ENCODE measurements at regions not wholly inside any gene's neighbourhood (a gene's known extent, or its start where the extent isn't known, plus 50 kb on each side); places are given as distances from the start of the nearest gene placed in this dataset.
"Not testable (repeated sequence)": the region's sequence is repeated elsewhere in the genome, so short reads cannot be mapped to it uniquely, and the experiment has no call there.

GRCh38 chr22:25475257-25476022 lies 89.0 kb upstream of the GRK3 start:
- H3K4me1 Mint-ChIP-seq (ENCODE audit: unreplicated experiment), result peaks cover 12% of the 10 kb centered on the region
- peaks cover 5% of the 10 kb centered on the region for H3K9me3 Mint-ChIP-seq
- H3K27me3 Mint-ChIP-seq, result no peaks in the 10 kb centered on the region
- peaks cover 24% of the 10 kb centered on the region for H3K36me3 Mint-ChIP-seq
- H3K27ac Mint-ChIP-seq, result no peak overlapping the region
- no peak for TF ChIP-seq CTCF (conservative IDR thresholded peaks at IDR 0.05)
- no peak overlapping the region for H3K4me3 Mint-ChIP-seq
- no peak for DNase-seq (ENCODE audit: extremely low spot score, unreplicated experiment)

GRCh38 chr22:25477358-25477757 lies 87.1 kb upstream of the GRK3 start:
- no peak for TF ChIP-seq CTCF (conservative IDR thresholded peaks at IDR 0.05)

GRCh38 chr22:25478111-25478510 lies 86.4 kb upstream of the GRK3 start:
- peaks cover 39% of the 10 kb centered on the region for H3K36me3 Mint-ChIP-seq
- no peaks in the 10 kb centered on the region for H3K27me3 Mint-ChIP-seq
- H3K4me3 Mint-ChIP-seq, result no peak overlapping the region
- H3K4me1 Mint-ChIP-seq (ENCODE audit: unreplicated experiment), result peaks cover 12% of the 10 kb centered on the region
- no peak overlapping the region for H3K27ac Mint-ChIP-seq
- DNase-seq (ENCODE audit: extremely low spot score, unreplicated experiment), result no peak
- TF ChIP-seq CTCF (conservative IDR thresholded peaks at IDR 0.05), result no peak
- peaks cover 7% of the 10 kb centered on the region for H3K9me3 Mint-ChIP-seq

More at GRCh38 chr22:25477358-25477757, 87.1 kb upstream of the GRK3 start:
- no peak for DNase-seq (ENCODE audit: extremely low spot score, unreplicated experiment)
- H3K4me1 Mint-ChIP-seq (ENCODE audit: unreplicated experiment), result peaks cover 12% of the 10 kb centered on the region
- H3K9me3 Mint-ChIP-seq, result peaks cover 7% of the 10 kb centered on the region
- no peak overlapping the region for H3K27ac Mint-ChIP-seq
- H3K36me3 Mint-ChIP-seq, result peaks cover 34% of the 10 kb centered on the region
- no peak overlapping the region for H3K4me3 Mint-ChIP-seq
- no peaks in the 10 kb centered on the region for H3K27me3 Mint-ChIP-seq

DNA sequence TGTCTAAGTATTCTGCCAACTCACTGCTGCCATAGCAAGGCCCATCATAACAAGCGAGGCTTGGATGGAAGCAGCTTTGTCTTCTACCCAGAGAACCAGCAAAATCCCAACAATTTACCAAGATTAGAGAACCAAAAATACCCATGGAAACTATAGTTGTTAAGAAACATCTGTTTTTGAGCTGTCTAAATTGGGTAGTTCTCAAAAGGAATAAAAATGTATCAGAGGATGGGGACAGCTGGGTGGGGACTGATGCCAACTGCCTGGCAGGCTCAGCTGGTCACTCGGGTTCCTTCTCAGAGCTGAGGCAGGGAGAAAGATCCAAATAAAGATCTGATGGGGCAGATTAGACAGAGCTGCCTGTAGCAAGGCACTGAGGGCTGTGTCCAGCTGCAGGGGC lies 85.9 kb upstream of the GRK3 start:
- DNase-seq (ENCODE audit: extremely low spot score, unreplicated experiment), result no peak
- peaks cover 41% of the 10 kb centered on the region for H3K36me3 Mint-ChIP-seq
- no peaks in the 10 kb centered on the region for H3K27me3 Mint-ChIP-seq
- H3K9me3 Mint-ChIP-seq, result peaks cover 7% of the 10 kb centered on the region
- TF ChIP-seq CTCF (conservative IDR thresholded peaks at IDR 0.05), result no peak
- peaks cover 12% of the 10 kb centered on the region for H3K4me1 Mint-ChIP-seq (ENCODE audit: unreplicated experiment)
- H3K4me3 Mint-ChIP-seq, result no peak overlapping the region
- no peak overlapping the region for H3K27ac Mint-ChIP-seq

DNA sequence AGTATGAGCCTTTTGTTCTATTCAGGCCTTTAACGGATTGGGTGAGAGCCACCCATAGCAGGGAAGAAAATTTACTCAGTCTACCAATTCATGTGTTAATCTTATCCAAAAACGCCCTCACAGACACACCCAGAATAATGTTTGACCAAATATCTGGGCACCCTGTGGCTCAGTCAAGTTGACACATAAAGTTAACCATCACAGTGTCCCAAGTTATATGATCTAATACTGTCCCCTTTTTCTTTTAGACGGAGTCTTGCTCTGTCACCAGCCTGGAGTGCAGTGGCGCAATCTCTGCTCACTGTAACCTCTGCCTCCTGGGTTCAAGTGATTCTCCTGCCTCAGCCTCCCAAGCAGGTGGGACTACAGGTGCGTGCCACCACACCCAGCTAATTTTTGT lies 83.6 kb upstream of the GRK3 start:
- H3K27me3 Mint-ChIP-seq; DNase-seq (ENCODE audit: extremely low spot score, unreplicated experiment); H3K4me1 Mint-ChIP-seq (ENCODE audit: unreplicated experiment); H3K4me3 Mint-ChIP-seq; H3K9me3 Mint-ChIP-seq; H3K27ac Mint-ChIP-seq: not testable (repeated sequence)
- H3K36me3 Mint-ChIP-seq, result peaks cover 53% of the 10 kb centered on the region

DNA sequence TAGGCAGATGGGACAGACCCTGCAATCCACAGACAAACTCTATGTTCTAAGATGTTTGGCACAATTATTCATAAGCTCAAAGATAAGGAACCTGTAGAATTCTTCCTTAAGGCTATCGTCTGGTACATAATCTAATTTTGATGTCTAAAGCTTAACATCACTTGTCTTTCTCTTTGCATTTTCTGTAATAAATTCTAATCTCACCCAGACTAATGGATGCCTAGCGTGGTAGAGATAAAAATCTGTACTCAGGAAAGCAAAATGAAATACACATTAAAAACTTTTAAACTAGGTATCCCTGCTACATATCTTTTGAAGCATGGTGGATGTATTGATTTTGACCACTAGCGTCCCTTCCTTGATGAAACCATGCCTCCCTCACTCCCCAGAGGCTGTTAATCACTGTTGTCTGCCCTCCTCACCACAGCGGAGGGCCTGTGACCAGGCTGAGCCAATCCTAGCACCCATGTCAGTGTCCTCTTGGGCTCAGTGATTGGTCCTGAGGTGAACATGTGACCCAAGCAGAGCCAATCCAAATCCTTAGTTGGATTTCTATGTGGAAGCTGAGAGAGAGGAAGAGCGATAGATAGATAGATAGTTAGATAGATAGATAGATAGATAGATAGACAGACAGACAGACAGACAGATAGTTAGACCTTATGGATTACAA lies 82.2 kb upstream of the GRK3 start:
- H3K9me3 Mint-ChIP-seq, result peaks cover 7% of the 10 kb centered on the region
- H3K4me1 Mint-ChIP-seq (ENCODE audit: unreplicated experiment), result no peaks in the 10 kb centered on the region
- no peak for TF ChIP-seq CTCF (conservative IDR thresholded peaks at IDR 0.05)
- no peak overlapping the region for H3K27ac Mint-ChIP-seq
- H3K36me3 Mint-ChIP-seq, result peaks cover 50% of the 10 kb centered on the region
- DNase-seq (ENCODE audit: extremely low spot score, unreplicated experiment), result no peak
- no peaks in the 10 kb centered on the region for H3K27me3 Mint-ChIP-seq
- H3K4me3 Mint-ChIP-seq, result no peak overlapping the region
